Neural progenitor cell (in vitro differentiated cells): ENCODE measurements at regions not wholly inside any gene's neighbourhood (a gene's known extent, or its start where the extent isn't known, plus 50 kb on each side); places are given as distances from the start of the nearest gene placed in this dataset.

Experiments
- DNase-seq: peaks from one replicate; pipeline ENCODE4 v3.0.0-alpha.2; 2016; ENCODE audit warnings: low spot score
- H2AFZ ChIP-seq: fragments of 200-600 bp; sonication (generic); replicated peaks from 2 replicates; pipeline ENCODE4 v1.6.1; 2016; ENCODE audit warnings: antibody characterized with exemption
- H3F3A ChIP-seq: fragments of 200-600 bp; sonication (generic); 2 replicates; pipeline ENCODE4 v1.6.1; 2016; ENCODE audit warnings: antibody characterized with exemption, low read depth
- H3K27ac ChIP-seq: fragments of 200-600 bp; sonication (generic); 2 replicates; pipeline ENCODE4 v1.5.1; 2016; ENCODE audit warnings: mild to moderate bottlenecking
- H3K27me3 ChIP-seq: fragments of 200-600 bp; sonication (generic); 2 replicates; pipeline ENCODE4 v1.6.1; 2016; ENCODE audit warnings: mild to moderate bottlenecking, moderate library complexity
- H3K36me3 ChIP-seq: fragments of 200-600 bp; sonication (generic); 2 replicates; pipeline ENCODE4 v1.5.1; 2016
- H3K4me1 ChIP-seq: fragments of 200-600 bp; sonication (generic); 2 replicates; pipeline ENCODE4 v1.6.1; 2016; ENCODE audit warnings: mixed run types
- H3K4me2 ChIP-seq: fragments of 200-600 bp; sonication (generic); 2 replicates; pipeline ENCODE4 v1.6.1; 2016
- H3K4me3 ChIP-seq: fragments of 200-600 bp; sonication (generic); 2 replicates; pipeline ENCODE4 v1.5.1; 2016
- H3K79me2 ChIP-seq: fragments of 200-600 bp; sonication (generic); 2 replicates; pipeline ENCODE4 v1.6.1; 2016; ENCODE audit warnings: low read depth
- H3K9ac ChIP-seq: fragments of 200-600 bp; sonication (generic); 2 replicates; pipeline ENCODE4 v1.6.1; 2016
- H3K9me3 ChIP-seq: fragments of 200-600 bp; sonication (generic); 2 replicates; pipeline ENCODE4 v1.5.1; 2016; ENCODE audit warnings: low read depth
- H4K20me1 ChIP-seq: fragments of 200-600 bp; sonication (generic); 2 replicates; pipeline ENCODE4 v1.6.1; 2016; ENCODE audit warnings: low read depth
- H3K27ac Mint-ChIP-seq: 3 replicates; pipeline ENCODE4 v1.8.0; 2021; ENCODE audit warnings: mixed read lengths
- H3K27me3 Mint-ChIP-seq: 2 replicates; pipeline ENCODE4 v1.8.0; 2022; ENCODE audit warnings: low read depth, mild to moderate bottlenecking, inconsistent platforms, moderate library complexity, mixed read lengths; ENCODE audit not compliant: insufficient read depth
- H3K36me3 Mint-ChIP-seq: 3 replicates; pipeline ENCODE4 v1.8.0; 2021; ENCODE audit warnings: mixed read lengths
- H3K4me1 Mint-ChIP-seq: 3 replicates; pipeline ENCODE4 v1.8.0; 2021; ENCODE audit warnings: mixed read lengths
- H3K4me3 Mint-ChIP-seq: 3 replicates; pipeline ENCODE4 v1.8.0; 2021; ENCODE audit warnings: mild to moderate bottlenecking, moderate library complexity, mixed read lengths
- H3K9me3 Mint-ChIP-seq: 3 replicates; pipeline ENCODE4 v1.8.0; 2020; ENCODE audit warnings: mixed read lengths
- EZH2 ChIP-seq: fragments of 200-600 bp; sonication (generic); IDR thresholded peaks from 2 replicates; pipeline ENCODE4 v1.6.1; 2017; ENCODE audit warnings: antibody characterized with exemption, mild to moderate bottlenecking, moderate library complexity
- EZH2phosphoT487 ChIP-seq: fragments of 200-600 bp; sonication (generic); IDR thresholded peaks from 2 replicates; pipeline ENCODE4 v1.6.1; 2017; ENCODE audit warnings: antibody characterized with exemption
- TF ChIP-seq, protein P1 (sequence below): fragments of 200-600 bp; sonication (generic); IDR thresholded peaks from 2 replicates; pipeline ENCODE4 v1.5.1; 2017; ENCODE audit warnings: antibody characterized with exemption, mild to moderate bottlenecking

DNA sequence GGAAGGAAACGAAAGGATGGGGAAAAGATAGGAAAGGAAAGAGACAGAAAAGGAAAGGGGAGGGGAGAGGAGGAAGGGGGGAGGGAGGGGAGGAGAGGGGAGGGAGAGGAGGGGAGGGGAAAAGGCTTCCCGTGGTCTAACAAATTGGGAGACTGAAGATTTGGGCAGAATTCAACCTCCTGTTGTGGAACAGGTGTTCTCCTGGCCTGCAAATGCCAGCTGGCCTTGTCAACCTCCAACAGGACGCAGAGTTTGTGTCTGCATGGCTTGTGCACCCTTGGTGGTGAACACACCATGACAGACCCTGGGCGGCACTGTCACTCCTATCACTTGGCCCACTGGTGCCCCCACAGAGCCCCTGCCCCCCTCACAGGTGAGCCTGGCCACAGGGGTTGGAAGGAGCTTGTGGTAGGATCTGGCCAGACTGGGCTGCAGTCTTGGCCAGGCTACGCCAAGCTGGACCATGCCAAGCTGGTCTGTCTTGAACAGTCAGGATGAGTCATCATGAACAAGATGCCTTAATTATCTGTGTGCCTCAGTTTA, 321.6 kb downstream of the BCL11B start:
- Histone ChIP-seq H3K9ac (no peak overlapping the region), H3K4me1 (peaks cover 16% of the 10 kb centered on the region), H4K20me1 (no peaks in the 10 kb centered on the region), H3K4me2 (no peak overlapping the region), H3F3A (peaks cover 5% of the 10 kb centered on the region), H3K79me2 (no peaks in the 10 kb centered on the region), H3K27ac (no peak overlapping the region), H3K4me3 (no peak overlapping the region), H3K27me3 (no peaks in the 10 kb centered on the region), H2AFZ (no peak overlapping the region), H3K36me3 (no peaks in the 10 kb centered on the region), H3K9me3 (no peaks in the 10 kb centered on the region)
- H3K27me3 Mint-ChIP-seq = peaks cover 17% of the 10 kb centered on the region
- H3K4me1 Mint-ChIP-seq = peaks cover 17% of the 10 kb centered on the region
- no peaks in the 10 kb centered on the region for H3K36me3 Mint-ChIP-seq
- no peak overlapping the region for H3K4me3 Mint-ChIP-seq
- no peak for DNase-seq
- no peak overlapping the region for H3K27ac Mint-ChIP-seq
- TF ChIP-seq, protein P1, sequence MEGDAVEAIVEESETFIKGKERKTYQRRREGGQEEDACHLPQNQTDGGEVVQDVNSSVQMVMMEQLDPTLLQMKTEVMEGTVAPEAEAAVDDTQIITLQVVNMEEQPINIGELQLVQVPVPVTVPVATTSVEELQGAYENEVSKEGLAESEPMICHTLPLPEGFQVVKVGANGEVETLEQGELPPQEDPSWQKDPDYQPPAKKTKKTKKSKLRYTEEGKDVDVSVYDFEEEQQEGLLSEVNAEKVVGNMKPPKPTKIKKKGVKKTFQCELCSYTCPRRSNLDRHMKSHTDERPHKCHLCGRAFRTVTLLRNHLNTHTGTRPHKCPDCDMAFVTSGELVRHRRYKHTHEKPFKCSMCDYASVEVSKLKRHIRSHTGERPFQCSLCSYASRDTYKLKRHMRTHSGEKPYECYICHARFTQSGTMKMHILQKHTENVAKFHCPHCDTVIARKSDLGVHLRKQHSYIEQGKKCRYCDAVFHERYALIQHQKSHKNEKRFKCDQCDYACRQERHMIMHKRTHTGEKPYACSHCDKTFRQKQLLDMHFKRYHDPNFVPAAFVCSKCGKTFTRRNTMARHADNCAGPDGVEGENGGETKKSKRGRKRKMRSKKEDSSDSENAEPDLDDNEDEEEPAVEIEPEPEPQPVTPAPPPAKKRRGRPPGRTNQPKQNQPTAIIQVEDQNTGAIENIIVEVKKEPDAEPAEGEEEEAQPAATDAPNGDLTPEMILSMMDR = no peak
- TF ChIP-seq EZH2phosphoT487 (no peak), EZH2 (no peak)
- peaks cover 14% of the 10 kb centered on the region for H3K9me3 Mint-ChIP-seq

DNA sequence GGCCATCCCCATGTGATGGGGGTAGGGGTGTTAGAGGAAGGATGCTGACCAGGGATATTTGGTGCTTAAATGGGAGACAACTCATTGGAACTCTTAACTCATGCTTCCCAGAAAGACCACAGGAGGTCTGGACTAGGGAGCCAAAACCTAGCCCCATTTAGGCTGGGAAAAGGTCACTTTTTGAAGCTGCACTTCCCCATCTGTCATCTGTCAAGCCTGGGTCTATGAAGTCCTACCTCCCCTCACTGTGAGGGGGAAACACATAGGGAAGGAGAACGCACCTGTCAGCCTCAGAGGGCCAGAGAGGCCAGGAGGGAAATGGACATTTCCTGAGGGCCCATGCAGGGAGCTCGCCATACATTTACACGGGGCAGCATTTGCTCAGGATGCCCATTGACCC, 321.0 kb downstream of the BCL11B start:
- Histone ChIP-seq H3K27me3 (no peaks in the 10 kb centered on the region), H3F3A (peaks cover 5% of the 10 kb centered on the region), H3K9ac (no peak overlapping the region), H3K79me2 (no peaks in the 10 kb centered on the region), H3K27ac (no peak overlapping the region), H3K4me3 (no peak overlapping the region), H3K9me3 (no peaks in the 10 kb centered on the region), H3K4me2 (no peak overlapping the region), H3K4me1 (peaks cover 16% of the 10 kb centered on the region), H4K20me1 (no peaks in the 10 kb centered on the region), H2AFZ (no peak overlapping the region), H3K36me3 (no peaks in the 10 kb centered on the region)
- Mint-ChIP-seq H3K4me3 (no peak overlapping the region), H3K36me3 (no peaks in the 10 kb centered on the region), H3K27me3 (peaks cover 17% of the 10 kb centered on the region), H3K9me3 (peaks cover 14% of the 10 kb centered on the region), H3K4me1 (peaks cover 17% of the 10 kb centered on the region), H3K27ac (no peak overlapping the region)
- DNase-seq = no peak
- TF ChIP-seq EZH2phosphoT487 = no peak
- TF ChIP-seq, protein P1 = no peak
- TF ChIP-seq EZH2 = no peak

DNA sequence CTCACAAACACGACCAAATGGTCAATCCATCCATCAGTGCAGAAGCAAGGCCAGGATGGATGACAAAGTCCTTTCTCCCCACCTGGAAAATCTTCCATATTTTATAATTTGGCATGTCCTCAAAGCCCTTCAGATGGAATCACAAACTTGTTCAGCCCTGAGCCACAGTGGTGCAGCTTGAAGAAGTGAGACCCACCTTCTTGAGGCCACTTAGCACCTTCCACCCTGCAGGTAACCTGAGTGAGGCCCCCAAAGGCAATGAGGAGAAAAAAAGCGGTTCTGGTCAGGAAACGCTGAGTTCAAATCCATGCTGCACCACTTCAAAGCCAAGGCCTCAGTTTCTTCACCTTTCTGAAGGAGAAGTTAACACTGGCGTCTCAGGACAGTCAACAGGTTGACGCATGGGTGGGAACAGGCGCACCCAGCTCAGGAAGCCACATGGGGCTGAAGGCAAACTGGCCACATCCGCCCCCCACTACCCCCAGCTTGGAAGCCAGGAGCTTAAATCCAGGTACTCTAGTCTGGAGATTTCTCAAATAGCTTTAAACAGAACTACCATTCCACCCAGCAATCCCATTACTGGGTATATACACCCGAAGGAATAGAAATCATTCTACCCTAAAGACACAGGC, 320.4 kb downstream of the BCL11B start:
- Mint-ChIP-seq H3K4me1 (peaks cover 17% of the 10 kb centered on the region), H3K27ac (no peak overlapping the region), H3K9me3 (peaks cover 14% of the 10 kb centered on the region), H3K4me3 (no peak overlapping the region), H3K27me3 (peaks cover 17% of the 10 kb centered on the region), H3K36me3 (no peaks in the 10 kb centered on the region)
- Histone ChIP-seq H3K27me3 (no peaks in the 10 kb centered on the region), H3K4me2 (no peak overlapping the region), H3K4me1 (peaks cover 16% of the 10 kb centered on the region), H3K9ac (no peak overlapping the region), H2AFZ (no peak overlapping the region), H3K4me3 (no peak overlapping the region), H3K9me3 (no peaks in the 10 kb centered on the region), H4K20me1 (no peaks in the 10 kb centered on the region), H3F3A (peaks cover 5% of the 10 kb centered on the region), H3K27ac (no peak overlapping the region), H3K36me3 (no peaks in the 10 kb centered on the region), H3K79me2 (no peaks in the 10 kb centered on the region)
- DNase-seq = no peak
- TF ChIP-seq, protein P1 = no peak
- no peak for TF ChIP-seq EZH2phosphoT487
- TF ChIP-seq EZH2 = no peak
